Liver (tissue), 8 donors: ENCODE measurements at regions not wholly inside any gene's neighbourhood (a gene's known extent, or its start where the extent isn't known, plus 50 kb on each side); places are given as distances from the start of the nearest gene placed in this dataset.

Source experiments
- DNase-seq: peaks from one replicate; pipeline ENCODE4 v3.0.0-alpha.2; 2017; ENCODE audit warnings: low spot score
- H3K27ac ChIP-seq, 2 donors: one replicate each; pipeline ENCODE4 v1.7.0; 2013; ENCODE audit warnings: inconsistent platforms in 2 of 2, low read length in 2 of 2, control low read depth in 1 of 2, low read depth in 1 of 2, mild to moderate bottlenecking in 1 of 2
- H3K27me3 ChIP-seq, 4 donors: one replicate each; pipeline versions ENCODE4 v1.6.1 to v1.7.0; 2013; ENCODE audit warnings: low read length in 3 of 4, inconsistent platforms in 1 of 4, mild to moderate bottlenecking in 1 of 4, moderate library complexity in 1 of 4; ENCODE audit not compliant: control insufficient read depth in 4 of 4, insufficient read depth in 4 of 4
- H3K36me3 ChIP-seq, 4 donors: one replicate each; pipeline versions ENCODE4 v1.6.1 to v1.7.0; 2013; ENCODE audit warnings: low read length in 3 of 4, mild to moderate bottlenecking in 3 of 4, low read depth in 1 of 4, moderate library complexity in 1 of 4; ENCODE audit not compliant: control insufficient read depth in 4 of 4, insufficient read depth in 3 of 4
- H3K4me1 ChIP-seq, 4 donors: one replicate each; pipeline versions ENCODE4 v1.6.1 to v1.7.0; 2013; ENCODE audit warnings: low read length in 3 of 4, mild to moderate bottlenecking in 3 of 4, moderate library complexity in 1 of 4; ENCODE audit not compliant: control insufficient read depth in 4 of 4, insufficient read depth in 4 of 4
- H3K4me3 ChIP-seq, 3 donors: one replicate each; pipeline versions ENCODE4 v1.6.1 to v1.7.0; 2013; ENCODE audit warnings: low read length in 3 of 3, control low read depth in 1 of 3, low read depth in 1 of 3, mild to moderate bottlenecking in 1 of 3
- H3K9ac ChIP-seq, 2 donors: one replicate each; pipeline ENCODE4 v1.7.0; 2013; ENCODE audit warnings: low read length in 2 of 2, mild to moderate bottlenecking in 2 of 2, moderate library complexity in 2 of 2, control low read depth in 1 of 2, low read depth in 1 of 2
- H3K9me3 ChIP-seq, 4 donors: one replicate each; pipeline versions ENCODE4 v1.6.1 to v1.7.0; 2013; ENCODE audit warnings: low read length in 3 of 4; ENCODE audit not compliant: control insufficient read depth in 4 of 4
- ATF3 ChIP-seq: IDR thresholded peaks from 2 replicates; pipeline ENCODE4 v1.6.1; 2016; ENCODE audit warnings: antibody characterized with exemption
- CTCF ChIP-seq: fragments of 150-350 bp; IDR thresholded peaks from 2 replicates; pipeline ENCODE4 v1.5.1; 2017; ENCODE audit warnings: improper control_type of control experiment, low read depth, low read length; ENCODE audit not compliant: missing input control
- EGR1 ChIP-seq, 2 donors: IDR thresholded peaks; 2 replicates each; pipeline ENCODE4 v1.6.1; 2016 to 2018; ENCODE audit warnings: antibody characterized with exemption in 2 of 2, low read depth in 2 of 2
- FOXA1 ChIP-seq: IDR thresholded peaks from 2 replicates; pipeline ENCODE4 v1.6.1; 2016; ENCODE audit warnings: antibody characterized with exemption
- FOXA2 ChIP-seq: IDR thresholded peaks from 2 replicates; pipeline ENCODE4 v1.6.1; 2016; ENCODE audit warnings: antibody characterized with exemption
- HNF4A ChIP-seq, 2 donors: conservative IDR thresholded peaks; 2 replicates each; pipeline ENCODE4 v1.6.1; 2016; ENCODE audit warnings: antibody characterized with exemption in 2 of 2, mild to moderate bottlenecking in 2 of 2
- JUND ChIP-seq, 2 donors: IDR thresholded peaks; 2 replicates each; pipeline ENCODE4 v1.6.1; 2016; ENCODE audit warnings: antibody characterized with exemption in 2 of 2
- MAX ChIP-seq: IDR thresholded peaks from 2 replicates; pipeline ENCODE4 v1.6.1; 2016; ENCODE audit warnings: antibody characterized with exemption
- NR2F2 ChIP-seq: IDR thresholded peaks from 2 replicates; pipeline ENCODE4 v1.6.1; 2016; ENCODE audit warnings: antibody characterized with exemption
- RXRA ChIP-seq, 2 donors: IDR thresholded peaks; 2 replicates each; pipeline ENCODE4 v1.6.1; 2017 to 2018; ENCODE audit warnings: antibody characterized with exemption in 2 of 2, mild to moderate bottlenecking in 1 of 2
- TAF1 ChIP-seq: conservative IDR thresholded peaks from 2 replicates; pipeline ENCODE4 v1.6.1; 2016; ENCODE audit warnings: antibody characterized with exemption, mild to moderate bottlenecking
- YY1 ChIP-seq: IDR thresholded peaks from 2 replicates; pipeline ENCODE4 v1.6.1; 2016; ENCODE audit warnings: antibody characterized with exemption, mild to moderate bottlenecking
- WGBS: extraction: QIAGEN DNeasy Blood & Tissue Kit; methylation state at CpG from one replicate; pipeline ENCODE4 v1.1.7; 2013; 5-methylcytosine and 5-hydroxymethylcytosine counted together
- TF ChIP-seq, protein P1 (sequence below): IDR thresholded peaks from 2 replicates; pipeline ENCODE4 v1.6.1; 2016; ENCODE audit warnings: antibody characterized with exemption, mild to moderate bottlenecking
- TF ChIP-seq, protein P2 (sequence below): IDR thresholded peaks from 2 replicates; pipeline ENCODE4 v1.6.1; 2016; ENCODE audit warnings: antibody characterized with exemption
- donor health status: healthy.
- donor health status: healthy.
- donor health status: healthy.
- donor health status: healthy.
- donor health status: healthy.

GRCh38 chr10:80896959-80897358 lies 359.3 kb downstream of the SH2D4B start (continued):
- TF ChIP-seq, protein P1, sequence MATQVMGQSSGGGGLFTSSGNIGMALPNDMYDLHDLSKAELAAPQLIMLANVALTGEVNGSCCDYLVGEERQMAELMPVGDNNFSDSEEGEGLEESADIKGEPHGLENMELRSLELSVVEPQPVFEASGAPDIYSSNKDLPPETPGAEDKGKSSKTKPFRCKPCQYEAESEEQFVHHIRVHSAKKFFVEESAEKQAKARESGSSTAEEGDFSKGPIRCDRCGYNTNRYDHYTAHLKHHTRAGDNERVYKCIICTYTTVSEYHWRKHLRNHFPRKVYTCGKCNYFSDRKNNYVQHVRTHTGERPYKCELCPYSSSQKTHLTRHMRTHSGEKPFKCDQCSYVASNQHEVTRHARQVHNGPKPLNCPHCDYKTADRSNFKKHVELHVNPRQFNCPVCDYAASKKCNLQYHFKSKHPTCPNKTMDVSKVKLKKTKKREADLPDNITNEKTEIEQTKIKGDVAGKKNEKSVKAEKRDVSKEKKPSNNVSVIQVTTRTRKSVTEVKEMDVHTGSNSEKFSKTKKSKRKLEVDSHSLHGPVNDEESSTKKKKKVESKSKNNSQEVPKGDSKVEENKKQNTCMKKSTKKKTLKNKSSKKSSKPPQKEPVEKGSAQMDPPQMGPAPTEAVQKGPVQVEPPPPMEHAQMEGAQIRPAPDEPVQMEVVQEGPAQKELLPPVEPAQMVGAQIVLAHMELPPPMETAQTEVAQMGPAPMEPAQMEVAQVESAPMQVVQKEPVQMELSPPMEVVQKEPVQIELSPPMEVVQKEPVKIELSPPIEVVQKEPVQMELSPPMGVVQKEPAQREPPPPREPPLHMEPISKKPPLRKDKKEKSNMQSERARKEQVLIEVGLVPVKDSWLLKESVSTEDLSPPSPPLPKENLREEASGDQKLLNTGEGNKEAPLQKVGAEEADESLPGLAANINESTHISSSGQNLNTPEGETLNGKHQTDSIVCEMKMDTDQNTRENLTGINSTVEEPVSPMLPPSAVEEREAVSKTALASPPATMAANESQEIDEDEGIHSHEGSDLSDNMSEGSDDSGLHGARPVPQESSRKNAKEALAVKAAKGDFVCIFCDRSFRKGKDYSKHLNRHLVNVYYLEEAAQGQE, result peak; percentile 33
- TF ChIP-seq FOXA1 (no peak), NR2F2 (no peak), JUND (IDR thresholded peaks at IDR 0.05) (peak in 1 of 2 donors; percentile 69), ATF3 (no peak), RXRA (IDR thresholded peaks at IDR 0.05) (peak in 1 of 2 donors; percentile 86)

- TF ChIP-seq MAX, result peak; percentile 20
- peak; percentile 49 to 91 for TF ChIP-seq HNF4A (conservative IDR thresholded peaks at IDR 0.05)
- TF ChIP-seq FOXA2, result peak; percentile 25
- TF ChIP-seq, protein P1, result peak; percentile 23
- peak; percentile 55 for TF ChIP-seq FOXA1
- TF ChIP-seq RXRA (IDR thresholded peaks at IDR 0.05), result peak in 1 of 2 donors; percentile 64
- peak in 1 of 2 donors; percentile 15 for TF ChIP-seq EGR1 (IDR thresholded peaks at IDR 0.05; ENCODE audit: low read depth in 2 of 2)
- TF ChIP-seq YY1, result no peak
- TF ChIP-seq TAF1, result no peak
- TF ChIP-seq, protein P2, sequence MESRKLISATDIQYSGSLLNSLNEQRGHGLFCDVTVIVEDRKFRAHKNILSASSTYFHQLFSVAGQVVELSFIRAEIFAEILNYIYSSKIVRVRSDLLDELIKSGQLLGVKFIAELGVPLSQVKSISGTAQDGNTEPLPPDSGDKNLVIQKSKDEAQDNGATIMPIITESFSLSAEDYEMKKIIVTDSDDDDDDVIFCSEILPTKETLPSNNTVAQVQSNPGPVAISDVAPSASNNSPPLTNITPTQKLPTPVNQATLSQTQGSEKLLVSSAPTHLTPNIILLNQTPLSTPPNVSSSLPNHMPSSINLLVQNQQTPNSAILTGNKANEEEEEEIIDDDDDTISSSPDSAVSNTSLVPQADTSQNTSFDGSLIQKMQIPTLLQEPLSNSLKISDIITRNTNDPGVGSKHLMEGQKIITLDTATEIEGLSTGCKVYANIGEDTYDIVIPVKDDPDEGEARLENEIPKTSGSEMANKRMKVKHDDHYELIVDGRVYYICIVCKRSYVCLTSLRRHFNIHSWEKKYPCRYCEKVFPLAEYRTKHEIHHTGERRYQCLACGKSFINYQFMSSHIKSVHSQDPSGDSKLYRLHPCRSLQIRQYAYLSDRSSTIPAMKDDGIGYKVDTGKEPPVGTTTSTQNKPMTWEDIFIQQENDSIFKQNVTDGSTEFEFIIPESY, result peak; percentile 45
- TF ChIP-seq CTCF, result no peak
- Histone ChIP-seq H3K27ac (no peak overlapping the region), H3K4me1 (peaks cover 3 to 27% (median 15%) of the 10 kb centered on the region in 4 donors), H3K27me3 (no peaks in the 10 kb centered on the region), H3K9ac (no peak overlapping the region), H3K4me3 (no peak overlapping the region), H3K9me3 (no peaks in the 10 kb centered on the region), H3K36me3 (no peaks in the 10 kb centered on the region)
- 28% methylated on average over 1 of the region's 1 CpG for WGBS
- no peak for DNase-seq
Measured at GRCh38 chr10:80900661-80901060, 363.0 kb downstream of the SH2D4B start.
